HepG2 (cell line): ENCODE measurements at regions not wholly inside any gene's neighbourhood (a gene's known extent, or its start where the extent isn't known, plus 50 kb on each side); places are given as distances from the start of the nearest gene placed in this dataset.

Experiments used
- ATAC-seq: fragments of 200-7000 bp; cut with Tn5 transposase; 3 replicates; pipeline ENCODE4 v1.9.1; 2020; ENCODE audit warnings: mild to moderate bottlenecking, moderate library complexity
- BruUV-seq: library from RNA; stranded (reverse); fragments of 400-500 nt; replicated peaks from 2 replicates; lab custom pipeline; 2021; lab: Mats Ljungman, UMichigan
- CTCF ChIA-PET: fragments of 300-600 bp; formaldehyde crosslinking; extraction: SDS; loops from one replicate; lab custom pipeline; 2021; ENCODE audit warnings: low total read pairs, inconsistent platforms, low intra/inter-chr PET ratio; lab: Yijun Ruan, JAX
- POLR2A ChIA-PET: fragments of 350-600 bp; sonication (Branson Sonifier 250); formaldehyde crosslinking; loops from one replicate; lab custom pipeline; 2020; ENCODE audit warnings: antibody characterized with exemption, inconsistent platforms; lab: Yijun Ruan, JAX
- DNase-seq: peaks from one replicate; pipeline ENCODE4 v3.0.0-alpha.2; 2015; ENCODE audit warnings: low spot score
- FAIRE-seq: peaks from 3 replicates; lab custom pipeline; 2011; peaks lifted over from hg19 to GRCh38; lab: Jason Lieb, UNC
- H2AFZ ChIP-seq: one replicate; pipeline ENCODE4 v1.6.1; 2011; ENCODE audit warnings: low read length, inconsistent platforms
- H3K27ac ChIP-seq: fragments of 300-600 bp; 3 replicates; pipeline ENCODE4 v1.8.0; 2011; ENCODE audit warnings: mixed run types, mild to moderate bottlenecking, mixed read lengths, low read length, inconsistent platforms; ENCODE audit not compliant: insufficient read depth; ENCODE audit errors: extremely low read length
- H3K27me3 ChIP-seq, 2 experiments: fragments of 200-600 bp in 1 of 2; 2 replicates in 1 of 2; 3 replicates in 1 of 2; pipeline versions ENCODE4 v1.6.0 to v1.8.0; 2011; ENCODE audit warnings: low read length in 2 of 2, mild to moderate bottlenecking in 2 of 2, moderate library complexity in 2 of 2, inconsistent platforms in 1 of 2; ENCODE audit not compliant: insufficient read depth in 2 of 2, control insufficient read depth in 1 of 2
- H3K36me3 ChIP-seq, 2 experiments: fragments of 200-600 bp in 1 of 2; replicated peaks in 1 of 2; 2 replicates in 1 of 2; 3 replicates in 1 of 2; pipeline versions ENCODE4 v1.5.1 to v1.8.0; 2011; ENCODE audit warnings: low read length in 2 of 2, inconsistent platforms in 1 of 2; ENCODE audit not compliant: insufficient read depth in 2 of 2, control insufficient read depth in 1 of 2
- H3K4me1 ChIP-seq: 2 replicates; pipeline ENCODE4 v1.5.1; 2012; ENCODE audit warnings: low read length, inconsistent platforms; ENCODE audit not compliant: insufficient read depth
- H3K4me2 ChIP-seq: 2 replicates; pipeline ENCODE4 v1.6.0; 2011; ENCODE audit warnings: low read depth, low read length, inconsistent platforms
- H3K4me3 ChIP-seq, 3 experiments: fragments of 200-600 bp in 1 of 3; sonication (generic), shearing (Covaris generic) in 1 of 3; replicated peaks in 1 of 3; 2 replicates each; pipeline ENCODE4 v1.5.1; 2011 to 2016; ENCODE audit warnings: low read length in 3 of 3, inconsistent platforms in 2 of 3, low read depth in 2 of 3, mild to moderate bottlenecking in 2 of 3, control low read depth in 1 of 3, mixed read lengths in 1 of 3; ENCODE audit not compliant: insufficient read depth in 1 of 3
- H3K79me2 ChIP-seq: one replicate; pipeline ENCODE4 v1.6.1; 2011; ENCODE audit warnings: low read length, inconsistent platforms; ENCODE audit not compliant: insufficient read depth
- H3K9ac ChIP-seq: 2 replicates; pipeline ENCODE4 v1.6.0; 2011; ENCODE audit warnings: mild to moderate bottlenecking, low read depth, low read length, inconsistent platforms; ENCODE audit not compliant: insufficient read depth
- H3K9me3 ChIP-seq: 2 replicates; pipeline ENCODE4 v1.5.1; 2012; ENCODE audit warnings: mild to moderate bottlenecking, low read length
- H4K20me1 ChIP-seq: 2 replicates; pipeline ENCODE4 v1.6.0; 2011; ENCODE audit warnings: inconsistent platforms, mild to moderate bottlenecking, low read length, moderate library complexity; ENCODE audit not compliant: insufficient read depth
- ADNP ChIP-seq: sonication (generic); formaldehyde crosslinking; IDR thresholded peaks from 2 replicates; pipeline ENCODE4 v1.4.0; 2020; ENCODE audit warnings: missing genetic modification reagents
- MTA1 ChIP-seq: sonication (generic); formaldehyde crosslinking; IDR thresholded peaks from 2 replicates; pipeline ENCODE4 v1.4.0; 2020; ENCODE audit warnings: missing genetic modification reagents, mild to moderate bottlenecking, borderline replicate concordance
- PRMT3 ChIP-seq: sonication (generic); formaldehyde crosslinking; IDR thresholded peaks from 2 replicates; pipeline ENCODE4 v1.8.1; 2022; ENCODE audit warnings: low read depth, mild to moderate bottlenecking, moderate library complexity, missing genetic modification reagents, borderline replicate concordance
- SAP130 ChIP-seq: IDR thresholded peaks from 2 replicates; pipeline ENCODE4 v1.6.1; 2016; ENCODE audit warnings: low read depth
- TSC22D2 ChIP-seq: sonication (generic); formaldehyde crosslinking; IDR thresholded peaks from 2 replicates; pipeline ENCODE4 v1.5.1; 2020; ENCODE audit warnings: missing genetic modification reagents, mild to moderate bottlenecking, borderline replicate concordance
- ZNF446 ChIP-seq: sonication (generic); formaldehyde crosslinking; IDR thresholded peaks from 2 replicates; pipeline ENCODE4 v1.5.0; 2020; ENCODE audit warnings: mild to moderate bottlenecking, missing genetic modification reagents
- ZNF678 ChIP-seq: sonication (generic); formaldehyde crosslinking; IDR thresholded peaks from 2 replicates; pipeline ENCODE4 v1.4.0; 2020; ENCODE audit warnings: mild to moderate bottlenecking, missing genetic modification reagents
- ZNF740 ChIP-seq: sonication (generic); formaldehyde crosslinking; IDR thresholded peaks from 2 replicates; pipeline ENCODE4 v1.4.0; 2020; ENCODE audit warnings: missing genetic modification reagents
- ZSCAN25 ChIP-seq: sonication (generic); formaldehyde crosslinking; IDR thresholded peaks from 2 replicates; pipeline ENCODE4 v1.8.0; 2022; ENCODE audit warnings: mild to moderate bottlenecking, missing genetic modification reagents
- WGBS: methylation state at CpG from one replicate; pipeline ENCODE4 v1.1.6; 2017; ENCODE audit warnings: low lambda C conversion rate; 5-methylcytosine and 5-hydroxymethylcytosine counted together
- in situ Hi-C: cut with HindIII; loops from 2 replicates; pipeline ENCODE4 v1.10.0; 2017; ENCODE audit warnings: low pct_unique_long_range_greater_than_20kb; ENCODE audit not compliant: extremely low pct_ligation_motif_present
- intact Hi-C: fragments of 100-400 bp; cut with micrococcal nuclease; formaldehyde crosslinking; loops from one replicate; pipeline ENCODE4 v1.10.0; 2022; ENCODE audit not compliant: unreplicated experiment
- TF ChIP-seq, protein P1 (sequence below): sonication (generic); formaldehyde crosslinking; IDR thresholded peaks from 2 replicates; pipeline ENCODE4 v1.9.0; 2021; ENCODE audit warnings: missing genetic modification reagents, borderline replicate concordance

GRCh38 chr17:6352016-6352415, 82.9 kb downstream of the AIPL1 start:
- in situ Hi-C loops, result no loop called here
- no peaks in the 10 kb centered on the region for H3K79me2 ChIP-seq
- H3K36me3 ChIP-seq, result no peaks in the 10 kb centered on the region
- intact Hi-C loops, result no loop called here
- no peak overlapping the region for H3K27ac ChIP-seq
- no peaks in the 10 kb centered on the region for H3K4me1 ChIP-seq
- BruUV-seq, result no TSS peak
- FAIRE-seq (no peak), DNase-seq (no peak), ATAC-seq (no peak)
- no peak overlapping the region for H3K4me3 ChIP-seq
- ChIA-PET POLR2A (no interaction called here), CTCF (no interaction called here)
- TF ChIP-seq ZSCAN25, result no peak
- TF ChIP-seq PRMT3 (CRISPR knock-in tag), result no peak
- TF ChIP-seq MTA1, result no peak
- no peak for TF ChIP-seq SAP130 (CRISPR knock-in tag)
- TF ChIP-seq ZNF678 (CRISPR knock-in tag), result no peak
- no peak for TF ChIP-seq ADNP
- TF ChIP-seq TSC22D2, result no peak
- TF ChIP-seq ZNF446 (CRISPR knock-in tag), result no peak
- TF ChIP-seq, protein P1, sequence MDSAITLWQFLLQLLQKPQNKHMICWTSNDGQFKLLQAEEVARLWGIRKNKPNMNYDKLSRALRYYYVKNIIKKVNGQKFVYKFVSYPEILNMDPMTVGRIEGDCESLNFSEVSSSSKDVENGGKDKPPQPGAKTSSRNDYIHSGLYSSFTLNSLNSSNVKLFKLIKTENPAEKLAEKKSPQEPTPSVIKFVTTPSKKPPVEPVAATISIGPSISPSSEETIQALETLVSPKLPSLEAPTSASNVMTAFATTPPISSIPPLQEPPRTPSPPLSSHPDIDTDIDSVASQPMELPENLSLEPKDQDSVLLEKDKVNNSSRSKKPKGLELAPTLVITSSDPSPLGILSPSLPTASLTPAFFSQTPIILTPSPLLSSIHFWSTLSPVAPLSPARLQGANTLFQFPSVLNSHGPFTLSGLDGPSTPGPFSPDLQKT (CRISPR knock-in tag), result no peak
- no peak for TF ChIP-seq ZNF740 (CRISPR knock-in tag)
- H2AFZ ChIP-seq, result no peak overlapping the region
- no peaks in the 10 kb centered on the region for H4K20me1 ChIP-seq
- no peaks in the 10 kb centered on the region for H3K9me3 ChIP-seq
- no peaks in the 10 kb centered on the region; a peak in 1 of 5 replicates for H3K27me3 ChIP-seq
- 7% methylated on average over 3 of the region's 3 CpGs for WGBS
- H3K4me2 ChIP-seq, result no peak overlapping the region
- H3K9ac ChIP-seq, result no peak overlapping the region
